Mesenchymal stem cell (in vitro differentiated cells and primary cell): ENCODE measurements at regions not wholly inside any gene's neighbourhood (a gene's known extent, or its start where the extent isn't known, plus 50 kb on each side); places are given as distances from the start of the nearest gene placed in this dataset.
A peak's percentile ranks its signal among the peaks of the same experiment; 100 is the strongest.

Source experiments
- DNase-seq: peaks from one replicate; pipeline ENCODE4 v3.0.0-alpha.2; 2013
- H2AFZ ChIP-seq: one replicate; pipeline ENCODE4 v1.6.1; 2013; ENCODE audit warnings: low read depth, mild to moderate bottlenecking, control low read depth, inconsistent platforms, low read length, moderate library complexity
- H2AK5ac ChIP-seq: 2 replicates; pipeline ENCODE4 v1.6.1; 2013; ENCODE audit warnings: low read length, moderate library complexity, mild to moderate bottlenecking, inconsistent platforms; ENCODE audit not compliant: severe bottlenecking
- H2BK120ac ChIP-seq: one replicate; pipeline ENCODE4 v1.6.1; 2013; ENCODE audit warnings: low read depth, mild to moderate bottlenecking, inconsistent platforms, low read length, moderate library complexity
- H2BK12ac ChIP-seq, 2 experiments: one replicate each; pipeline ENCODE4 v1.6.1; 2013; ENCODE audit warnings: inconsistent platforms in 2 of 2, low read length in 2 of 2, mild to moderate bottlenecking in 2 of 2, moderate library complexity in 2 of 2, control low read depth in 1 of 2
- H2BK15ac ChIP-seq: one replicate; pipeline ENCODE4 v1.6.1; 2013; ENCODE audit warnings: mild to moderate bottlenecking, low read depth, inconsistent platforms; ENCODE audit not compliant: poor library complexity, severe bottlenecking
- H2BK5ac ChIP-seq: 2 replicates; pipeline ENCODE4 v1.6.1; 2013; ENCODE audit warnings: low read depth, mild to moderate bottlenecking, low read length, control low read depth, inconsistent platforms; ENCODE audit not compliant: poor library complexity, severe bottlenecking
- H3K14ac ChIP-seq, 2 experiments: one replicate each; pipeline ENCODE4 v1.6.1; 2013; ENCODE audit warnings: inconsistent platforms in 2 of 2, low read length in 2 of 2, control low read depth in 1 of 2, mild to moderate bottlenecking in 1 of 2, moderate library complexity in 1 of 2
- H3K18ac ChIP-seq, 2 experiments: one replicate each; pipeline ENCODE4 v1.6.1; 2013; ENCODE audit warnings: inconsistent platforms in 2 of 2, low read length in 2 of 2, control low read depth in 1 of 2, low read depth in 1 of 2, mild to moderate bottlenecking in 1 of 2
- H3K23ac ChIP-seq, 2 experiments: one replicate each; pipeline ENCODE4 v1.6.1; 2013; ENCODE audit warnings: inconsistent platforms in 2 of 2, low read length in 2 of 2, mild to moderate bottlenecking in 2 of 2, moderate library complexity in 2 of 2, control low read depth in 1 of 2
- H3K27ac ChIP-seq: 2 replicates; pipeline ENCODE4 v1.5.1; 2013; ENCODE audit warnings: mild to moderate bottlenecking, moderate library complexity, low read length, control low read depth, inconsistent platforms; ENCODE audit not compliant: poor library complexity, severe bottlenecking
- H3K27me3 ChIP-seq, 2 experiments: 2 replicates each; pipeline versions ENCODE4 v1.6.1 to v1.7.0; 2013; ENCODE audit warnings: low read length in 2 of 2, mild to moderate bottlenecking in 2 of 2, moderate library complexity in 2 of 2, control low read depth in 1 of 2, inconsistent platforms in 1 of 2; ENCODE audit not compliant: control insufficient read depth in 1 of 2, insufficient read depth in 1 of 2
- H3K36me3 ChIP-seq, 2 experiments: 2 replicates each; pipeline versions ENCODE4 v1.6.1 to v1.7.0; 2013; ENCODE audit warnings: low read length in 2 of 2, control low read depth in 1 of 2, inconsistent platforms in 1 of 2, low read depth in 1 of 2, mild to moderate bottlenecking in 1 of 2; ENCODE audit not compliant: insufficient read depth in 2 of 2, control insufficient read depth in 1 of 2
- H3K4ac ChIP-seq, 2 experiments: one replicate each; pipeline ENCODE4 v1.6.1; 2013; ENCODE audit warnings: inconsistent platforms in 2 of 2, low read length in 2 of 2, mild to moderate bottlenecking in 2 of 2, moderate library complexity in 2 of 2, control low read depth in 1 of 2, low read depth in 1 of 2
- H3K4me1 ChIP-seq: 2 replicates; pipeline ENCODE4 v1.6.1; 2013; ENCODE audit warnings: low read depth, low read length, control low read depth; ENCODE audit not compliant: control insufficient read depth, insufficient read depth
- H3K4me2 ChIP-seq: 2 replicates; pipeline ENCODE4 v1.6.1; 2013; ENCODE audit warnings: low read length, mild to moderate bottlenecking, inconsistent platforms; ENCODE audit not compliant: poor library complexity, severe bottlenecking
- H3K4me3 ChIP-seq, 2 experiments: 2 replicates each; pipeline versions ENCODE4 v1.5.1 to v1.7.0; 2013; ENCODE audit warnings: low read length in 2 of 2, mild to moderate bottlenecking in 2 of 2, control low read depth in 1 of 2, low read depth in 1 of 2; ENCODE audit not compliant: insufficient read depth in 1 of 2
- H3K79me1 ChIP-seq: replicated peaks from 2 replicates; pipeline ENCODE4 v1.6.1; 2013; ENCODE audit warnings: mild to moderate bottlenecking, control low read depth, low read length, inconsistent platforms; ENCODE audit not compliant: poor library complexity, severe bottlenecking
- H3K9ac ChIP-seq: 2 replicates; pipeline ENCODE4 v1.7.0; 2013; ENCODE audit warnings: mild to moderate bottlenecking, low read length, moderate library complexity
- H3K9me3 ChIP-seq: 2 replicates; pipeline ENCODE4 v1.7.0; 2013; ENCODE audit warnings: mild to moderate bottlenecking, low read length; ENCODE audit not compliant: control insufficient read depth
- H4K8ac ChIP-seq: one replicate; pipeline ENCODE4 v1.6.1; 2013; ENCODE audit warnings: inconsistent platforms, mild to moderate bottlenecking, low read length, moderate library complexity
- H4K91ac ChIP-seq: one replicate; pipeline ENCODE4 v1.6.1; 2013; ENCODE audit warnings: mild to moderate bottlenecking, low read length, inconsistent platforms
- WGBS: methylation state at CpG from one replicate; pipeline ENCODE4 v1.1.7; 2013; ENCODE audit warnings: mixed read lengths; 5-methylcytosine and 5-hydroxymethylcytosine counted together

DNA sequence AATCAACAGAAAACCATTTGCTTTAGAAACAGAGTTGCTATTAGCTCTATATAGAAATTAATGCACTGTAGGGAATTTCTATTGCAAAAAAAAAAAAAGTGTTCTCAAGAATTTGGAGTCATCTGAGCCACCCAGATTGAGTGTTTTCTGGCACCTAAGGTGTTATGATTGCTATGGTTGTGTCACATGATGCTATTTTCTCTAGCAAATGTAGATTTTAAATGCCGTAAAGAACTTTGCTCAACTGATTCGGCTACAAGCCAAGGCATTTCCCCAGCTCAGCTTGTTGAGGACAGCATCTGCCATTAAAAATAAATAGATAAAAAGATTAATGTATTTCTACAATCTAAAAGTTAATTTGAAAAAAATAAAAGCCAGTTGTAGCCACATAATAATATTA is 712.8 kb downstream of the FAT4 start:
- no peak overlapping the region for H3K14ac ChIP-seq
- no peak overlapping the region for H3K4me3 ChIP-seq
- no CpG with 5 or more reads among the region's 2 CpGs for WGBS
- H2BK5ac ChIP-seq = no peak overlapping the region
- no peak overlapping the region for H2AK5ac ChIP-seq
- H2AFZ ChIP-seq = no peak overlapping the region
- H3K18ac ChIP-seq = no peak overlapping the region
- H3K4ac ChIP-seq = no peak overlapping the region
- H3K27me3 ChIP-seq = no peaks in the 10 kb centered on the region
- no peak overlapping the region for H2BK120ac ChIP-seq
- DNase-seq = no peak
- no peak overlapping the region for H2BK15ac ChIP-seq
- no peak overlapping the region for H2BK12ac ChIP-seq
- no peaks in the 10 kb centered on the region for H3K9me3 ChIP-seq
- no peak overlapping the region for H4K8ac ChIP-seq
- no peaks in the 10 kb centered on the region for H3K79me1 ChIP-seq
- H3K23ac ChIP-seq = no peak overlapping the region
- H3K27ac ChIP-seq = no peak overlapping the region
- no peak overlapping the region for H3K4me2 ChIP-seq
- H3K36me3 ChIP-seq = no peaks in the 10 kb centered on the region
- H3K4me1 ChIP-seq = no peaks in the 10 kb centered on the region
- H4K91ac ChIP-seq = no peak overlapping the region
- H3K9ac ChIP-seq = no peak overlapping the region

DNA sequence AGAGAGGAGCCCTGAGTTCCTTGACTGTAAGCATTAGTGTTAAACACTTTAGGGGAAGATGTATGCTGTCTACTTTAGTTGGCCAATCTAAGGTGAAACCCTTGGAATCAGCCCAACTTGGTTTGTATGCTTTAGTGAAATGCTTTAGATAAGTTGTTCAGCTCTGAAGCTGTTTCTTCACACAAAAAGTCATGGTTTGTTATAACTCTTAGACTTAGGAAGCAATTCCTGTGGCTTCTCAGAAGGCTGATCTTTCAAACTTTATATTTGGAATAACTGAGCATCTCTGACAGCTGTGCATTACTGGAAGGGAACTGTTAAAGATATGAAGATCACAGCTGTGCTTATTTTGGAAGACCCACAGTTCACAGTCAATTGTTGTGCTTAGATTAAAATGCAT is 714.1 kb downstream of the FAT4 start:
- Histone ChIP-seq H4K91ac (no peak overlapping the region), H3K4ac (no peak overlapping the region), H3K4me1 (no peaks in the 10 kb centered on the region), H3K36me3 (no peaks in the 10 kb centered on the region), H3K9me3 (no peaks in the 10 kb centered on the region), H3K27ac (no peak overlapping the region), H2BK120ac (no peak overlapping the region), H3K9ac (no peak overlapping the region), H3K79me1 (no peaks in the 10 kb centered on the region), H2BK5ac (no peak overlapping the region), H2AFZ (no peak overlapping the region), H3K18ac (no peak overlapping the region), H3K23ac (no peak overlapping the region), H3K4me2 (no peak overlapping the region), H4K8ac (no peak overlapping the region), H3K27me3 (no peaks in the 10 kb centered on the region), H2BK12ac (no peak overlapping the region), H3K4me3 (no peak overlapping the region), H2AK5ac (no peak overlapping the region), H3K14ac (no peak overlapping the region), H2BK15ac (no peak overlapping the region)
- peak; percentile 59 for DNase-seq

DNA sequence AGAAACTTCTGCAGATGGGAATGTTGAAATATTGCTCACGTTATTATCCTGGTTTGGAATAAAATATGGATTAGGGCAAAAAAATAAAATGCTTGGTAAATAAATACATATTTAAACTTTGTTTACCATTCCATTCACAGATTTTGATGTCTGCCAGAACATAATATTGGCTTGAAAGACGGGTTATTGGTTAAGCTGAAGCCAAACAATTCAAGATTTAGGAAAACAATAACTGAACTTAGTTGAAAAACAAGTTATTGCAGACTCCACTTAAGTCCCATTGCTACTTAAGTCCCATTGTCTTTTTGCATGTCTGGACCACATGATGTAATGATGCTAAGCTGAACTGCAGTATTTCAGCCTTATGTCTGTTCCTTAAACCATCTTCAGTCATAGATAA is 722.5 kb downstream of the FAT4 start:
- Histone ChIP-seq H3K18ac (no peak overlapping the region), H3K4me1 (no peaks in the 10 kb centered on the region), H3K4me3 (no peak overlapping the region), H2AFZ (no peak overlapping the region), H2BK12ac (no peak overlapping the region), H3K4me2 (no peak overlapping the region), H2AK5ac (no peak overlapping the region), H3K27ac (no peak overlapping the region), H3K9ac (no peak overlapping the region), H3K14ac (no peak overlapping the region), H2BK15ac (no peak overlapping the region), H3K27me3 (no peaks in the 10 kb centered on the region), H3K23ac (no peak overlapping the region), H2BK120ac (no peak overlapping the region), H2BK5ac (no peak overlapping the region), H3K9me3 (no peaks in the 10 kb centered on the region), H3K36me3 (no peaks in the 10 kb centered on the region), H4K91ac (no peak overlapping the region), H3K4ac (no peak overlapping the region), H3K79me1 (no peaks in the 10 kb centered on the region), H4K8ac (no peak overlapping the region)
- no peak for DNase-seq
- WGBS = 100% methylated on average over 1 of the region's 2 CpGs

DNA sequence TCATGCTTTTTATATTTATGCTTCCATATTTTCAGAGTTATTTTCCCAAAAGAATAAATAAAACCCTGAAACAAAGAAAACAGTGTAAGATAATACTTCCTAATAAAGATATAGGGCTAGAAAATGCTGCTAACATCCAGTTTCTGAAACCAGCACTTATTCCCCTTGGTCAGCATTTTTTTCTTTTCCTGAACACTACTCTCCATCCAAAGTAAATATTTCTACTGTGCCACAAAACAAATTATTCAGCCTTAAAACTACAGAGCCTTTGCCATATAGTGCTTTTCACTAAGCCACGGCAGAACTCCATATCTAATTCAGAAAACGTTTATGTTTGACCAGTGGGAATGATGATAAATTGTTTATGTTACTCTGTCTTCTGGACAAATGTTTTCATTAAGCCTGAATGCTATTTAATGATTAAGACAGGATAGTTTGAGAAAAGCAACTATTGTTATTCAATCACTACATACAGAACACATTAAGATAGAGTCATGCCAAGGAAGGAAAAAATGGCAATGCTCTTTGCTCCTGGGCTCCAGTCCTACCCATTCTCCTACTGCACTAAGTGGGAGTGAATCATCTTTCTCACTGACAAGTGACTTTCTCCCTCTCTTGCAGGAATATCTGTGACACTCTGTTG is 723.9 kb downstream of the FAT4 start:
- Histone ChIP-seq H2BK5ac (no peak overlapping the region), H3K4ac (no peak overlapping the region), H3K36me3 (no peaks in the 10 kb centered on the region), H3K4me3 (no peak overlapping the region), H4K8ac (no peak overlapping the region), H2AFZ (no peak overlapping the region), H3K4me2 (no peak overlapping the region), H4K91ac (no peak overlapping the region), H3K27me3 (no peaks in the 10 kb centered on the region), H3K14ac (no peak overlapping the region), H3K27ac (no peak overlapping the region), H2AK5ac (no peak overlapping the region), H3K23ac (no peak overlapping the region), H2BK15ac (no peak overlapping the region), H3K18ac (no peak overlapping the region), H3K9me3 (no peaks in the 10 kb centered on the region), H3K79me1 (no peaks in the 10 kb centered on the region), H3K4me1 (no peaks in the 10 kb centered on the region), H2BK120ac (no peak overlapping the region), H3K9ac (no peak overlapping the region), H2BK12ac (no peak overlapping the region)
- DNase-seq = peak; percentile 47
- WGBS = no CpG with 5 or more reads among the region's 2 CpGs
